ENCODE measurements at regions not wholly inside any gene's neighbourhood (a gene's known extent, or its start where the extent isn't known, plus 50 kb on each side); places are given as distances from the start of the nearest gene placed in this dataset.
A peak's percentile ranks its signal among the peaks of the same experiment; 100 is the strongest.

DNA sequence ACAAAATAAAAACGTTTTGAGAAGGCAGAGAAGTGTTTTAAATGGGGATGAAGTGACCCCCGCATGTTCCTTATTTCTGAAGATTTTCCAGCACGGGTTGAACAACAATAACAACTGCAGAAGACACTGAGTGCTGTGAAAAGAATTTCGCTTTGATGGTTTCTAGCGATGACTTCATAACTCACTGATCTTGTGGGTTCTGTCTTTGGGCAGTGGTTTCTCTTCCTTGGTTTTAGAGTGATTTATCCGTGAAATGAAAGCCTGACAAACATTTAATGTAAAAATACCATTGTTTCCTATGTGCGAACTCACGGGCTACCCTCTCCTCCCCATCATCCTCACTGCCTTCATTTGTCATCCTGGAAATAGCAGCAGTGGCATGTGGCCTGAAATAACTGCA lies 793.9 kb downstream of the QKI start:
- Histone ChIP-seq H4K91ac (ENCODE audit: low read length) (no peak overlapping the region), H2AK5ac (ENCODE audit: low read length, severe bottlenecking) (no peak overlapping the region), H3K23ac (ENCODE audit: low read length in 2 of 2) (no peak overlapping the region), H2BK120ac (ENCODE audit: low read depth, low read length) (no peak overlapping the region), H3K9ac (ENCODE audit: low read length) (no peak overlapping the region), H3K36me3 (ENCODE audit: control insufficient read depth in 1 of 2, insufficient read depth in 2 of 2, low read depth in 1 of 2, low read length in 2 of 2) (no peaks in the 10 kb centered on the region), H3K27me3 (ENCODE audit: control insufficient read depth in 1 of 2, insufficient read depth in 1 of 2, low read length in 2 of 2) (no peaks in the 10 kb centered on the region), H3K4me3 (ENCODE audit: insufficient read depth in 1 of 2, low read depth in 1 of 2, low read length in 2 of 2) (no peak overlapping the region), H2BK12ac (ENCODE audit: low read length in 2 of 2) (no peak overlapping the region), H3K14ac (ENCODE audit: low read length in 2 of 2) (no peak overlapping the region), H3K4me2 (ENCODE audit: low read length, poor library complexity, severe bottlenecking) (no peak overlapping the region), H3K4me1 (ENCODE audit: control insufficient read depth, insufficient read depth, low read depth, low read length) (no peaks in the 10 kb centered on the region), H3K18ac (ENCODE audit: low read depth in 1 of 2, low read length in 2 of 2) (no peak overlapping the region), H3K4ac (ENCODE audit: low read depth in 1 of 2, low read length in 2 of 2) (no peak overlapping the region), H2AFZ (ENCODE audit: low read depth, low read length) (no peak overlapping the region), H2BK5ac (ENCODE audit: low read depth, low read length, poor library complexity, severe bottlenecking) (no peak overlapping the region), H3K27ac (ENCODE audit: low read length, poor library complexity, severe bottlenecking) (no peak overlapping the region), H3K79me1 (replicated peaks; ENCODE audit: low read length, poor library complexity, severe bottlenecking) (no peaks in the 10 kb centered on the region), H2BK15ac (ENCODE audit: low read depth, poor library complexity, severe bottlenecking) (no peak overlapping the region), H4K8ac (ENCODE audit: low read length) (no peak overlapping the region), H3K9me3 (ENCODE audit: control insufficient read depth, low read length) (peaks cover 9% of the 10 kb centered on the region)
- 75% methylated on average over 8 of the region's 8 CpGs for WGBS
- DNase-seq: no peak

DNA sequence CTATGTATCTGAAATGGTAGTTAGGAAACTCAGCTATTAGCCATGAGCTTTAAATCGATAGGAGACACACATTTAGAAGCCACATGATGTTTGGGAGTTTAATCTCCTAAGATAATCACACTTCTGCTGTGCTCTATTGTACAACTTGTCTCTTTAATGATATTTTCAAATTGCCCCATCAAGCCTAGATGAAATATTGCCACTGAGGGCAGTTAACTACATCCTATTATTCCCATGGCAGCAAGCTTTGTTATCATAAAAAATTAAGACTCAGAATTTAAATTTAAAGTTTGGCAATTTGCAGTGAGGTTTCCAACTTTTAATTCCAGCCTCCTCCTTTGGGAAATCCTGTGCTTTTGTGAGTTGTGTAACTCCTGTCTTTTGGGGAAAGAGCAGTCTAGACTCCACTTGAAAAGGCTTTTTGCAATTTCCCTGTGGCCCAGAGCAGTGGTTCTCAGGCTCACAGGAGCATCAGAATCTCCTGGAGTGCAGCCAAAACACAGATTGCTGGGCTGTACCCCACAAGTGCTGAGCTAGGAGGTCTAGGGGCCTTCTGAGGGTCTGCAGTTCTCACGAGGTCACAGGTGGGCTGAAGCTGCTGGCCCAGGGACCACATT lies 792.4 kb downstream of the QKI start:
- H3K9ac ChIP-seq (ENCODE audit: low read length): no peak overlapping the region
- H3K4me3 ChIP-seq (ENCODE audit: insufficient read depth in 1 of 2, low read depth in 1 of 2, low read length in 2 of 2): no peak overlapping the region
- H3K27me3 ChIP-seq (ENCODE audit: control insufficient read depth in 1 of 2, insufficient read depth in 1 of 2, low read length in 2 of 2): no peaks in the 10 kb centered on the region
- DNase-seq: no peak
- no peaks in the 10 kb centered on the region for H3K79me1 ChIP-seq (replicated peaks; ENCODE audit: low read length, poor library complexity, severe bottlenecking)
- no peak overlapping the region for H3K23ac ChIP-seq (ENCODE audit: low read length in 2 of 2)
- no peak overlapping the region for H3K27ac ChIP-seq (ENCODE audit: low read length, poor library complexity, severe bottlenecking)
- H2BK120ac ChIP-seq (ENCODE audit: low read depth, low read length): no peak overlapping the region
- H2AK5ac ChIP-seq (ENCODE audit: low read length, severe bottlenecking): no peak overlapping the region
- 76% methylated on average over 2 of the region's 2 CpGs for WGBS
- H3K14ac ChIP-seq (ENCODE audit: low read length in 2 of 2): no peak overlapping the region
- H2BK5ac ChIP-seq (ENCODE audit: low read depth, low read length, poor library complexity, severe bottlenecking): no peak overlapping the region
- no peaks in the 10 kb centered on the region for H3K36me3 ChIP-seq (ENCODE audit: control insufficient read depth in 1 of 2, insufficient read depth in 2 of 2, low read depth in 1 of 2, low read length in 2 of 2)
- H2BK15ac ChIP-seq (ENCODE audit: low read depth, poor library complexity, severe bottlenecking): no peak overlapping the region
- H3K4me2 ChIP-seq (ENCODE audit: low read length, poor library complexity, severe bottlenecking): no peak overlapping the region
- H3K4me1 ChIP-seq (ENCODE audit: control insufficient read depth, insufficient read depth, low read depth, low read length): no peaks in the 10 kb centered on the region
- H2BK12ac ChIP-seq (ENCODE audit: low read length in 2 of 2): no peak overlapping the region
- H3K18ac ChIP-seq (ENCODE audit: low read depth in 1 of 2, low read length in 2 of 2): no peak overlapping the region
- H3K9me3 ChIP-seq (ENCODE audit: control insufficient read depth, low read length): no peaks in the 10 kb centered on the region
- H3K4ac ChIP-seq (ENCODE audit: low read depth in 1 of 2, low read length in 2 of 2): no peak overlapping the region
- H2AFZ ChIP-seq (ENCODE audit: low read depth, low read length): no peak overlapping the region
- no peak overlapping the region for H4K8ac ChIP-seq (ENCODE audit: low read length)
- H4K91ac ChIP-seq (ENCODE audit: low read length): no peak overlapping the region

DNA sequence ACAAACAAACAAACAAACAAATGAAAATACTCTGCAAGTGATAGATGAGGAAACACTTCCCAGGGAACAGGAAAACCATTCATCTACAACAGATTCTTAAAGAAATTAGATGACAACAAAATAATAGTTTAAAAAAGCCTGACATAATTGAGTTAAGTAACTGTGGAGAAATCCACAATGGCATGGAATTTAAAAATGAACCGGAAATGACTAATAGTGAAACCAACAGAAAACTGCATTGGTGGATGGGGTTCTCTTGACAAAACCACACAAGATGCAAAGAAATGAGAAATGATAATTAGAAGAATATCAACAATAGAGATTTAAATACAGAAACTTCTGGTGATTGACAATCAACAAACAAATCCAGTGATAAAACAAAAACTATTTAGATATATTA lies 785.6 kb downstream of the QKI start:
- Histone ChIP-seq H3K23ac (ENCODE audit: low read length in 2 of 2) (no peak overlapping the region), H2AFZ (ENCODE audit: low read depth, low read length) (no peak overlapping the region), H2BK5ac (ENCODE audit: low read depth, low read length, poor library complexity, severe bottlenecking) (no peak overlapping the region), H3K4me3 (ENCODE audit: insufficient read depth in 1 of 2, low read depth in 1 of 2, low read length in 2 of 2) (no peak overlapping the region), H3K27ac (ENCODE audit: low read length, poor library complexity, severe bottlenecking) (no peak overlapping the region), H3K4me2 (ENCODE audit: low read length, poor library complexity, severe bottlenecking) (no peak overlapping the region), H2BK15ac (ENCODE audit: low read depth, poor library complexity, severe bottlenecking) (no peak overlapping the region), H4K91ac (ENCODE audit: low read length) (no peak overlapping the region), H3K9ac (ENCODE audit: low read length) (no peak overlapping the region), H3K27me3 (ENCODE audit: control insufficient read depth in 1 of 2, insufficient read depth in 1 of 2, low read length in 2 of 2) (no peaks in the 10 kb centered on the region), H3K36me3 (ENCODE audit: control insufficient read depth in 1 of 2, insufficient read depth in 2 of 2, low read depth in 1 of 2, low read length in 2 of 2) (no peaks in the 10 kb centered on the region), H4K8ac (ENCODE audit: low read length) (no peak overlapping the region), H3K14ac (ENCODE audit: low read length in 2 of 2) (no peak overlapping the region), H3K4ac (ENCODE audit: low read depth in 1 of 2, low read length in 2 of 2) (no peak overlapping the region), H2AK5ac (ENCODE audit: low read length, severe bottlenecking) (no peak overlapping the region), H3K18ac (ENCODE audit: low read depth in 1 of 2, low read length in 2 of 2) (no peak overlapping the region), H2BK120ac (ENCODE audit: low read depth, low read length) (no peak overlapping the region), H3K9me3 (ENCODE audit: control insufficient read depth, low read length) (no peaks in the 10 kb centered on the region), H2BK12ac (ENCODE audit: low read length in 2 of 2) (no peak overlapping the region), H3K79me1 (replicated peaks; ENCODE audit: low read length, poor library complexity, severe bottlenecking) (no peaks in the 10 kb centered on the region), H3K4me1 (ENCODE audit: control insufficient read depth, insufficient read depth, low read depth, low read length) (no peaks in the 10 kb centered on the region)
- 88% methylated on average over 1 of the region's 1 CpG for WGBS
- no peak for DNase-seq

DNA sequence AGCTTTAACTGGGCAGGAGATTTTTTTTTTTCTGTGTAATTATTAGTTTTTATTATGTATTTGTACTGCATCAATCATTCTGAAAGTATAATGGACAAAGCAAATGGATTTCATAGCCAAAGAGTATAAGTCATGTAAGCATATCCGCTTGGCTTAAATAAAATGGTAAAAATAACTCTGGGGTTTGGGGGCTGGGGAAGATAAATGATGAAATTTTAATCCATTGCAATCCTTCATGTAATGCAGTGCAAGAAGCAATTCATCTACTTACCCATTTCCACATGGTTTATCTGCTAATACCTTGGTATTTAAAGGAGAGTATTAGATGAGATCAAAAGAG lies 781.4 kb downstream of the QKI start:
- H3K4me3 ChIP-seq (ENCODE audit: insufficient read depth in 1 of 2, low read depth in 1 of 2, low read length in 2 of 2): peak overlapping the region in 1 of 2 experiments; percentile 63
- no peaks in the 10 kb centered on the region for H3K27me3 ChIP-seq (ENCODE audit: control insufficient read depth in 1 of 2, insufficient read depth in 1 of 2, low read length in 2 of 2)
- H3K4me1 ChIP-seq (ENCODE audit: control insufficient read depth, insufficient read depth, low read depth, low read length): no peaks in the 10 kb centered on the region
- no peaks in the 10 kb centered on the region for H3K79me1 ChIP-seq (replicated peaks; ENCODE audit: low read length, poor library complexity, severe bottlenecking)
- H3K4me2 ChIP-seq (ENCODE audit: low read length, poor library complexity, severe bottlenecking): no peak overlapping the region
- no peak overlapping the region for H3K27ac ChIP-seq (ENCODE audit: low read length, poor library complexity, severe bottlenecking)
- no peaks in the 10 kb centered on the region for H3K36me3 ChIP-seq (ENCODE audit: control insufficient read depth in 1 of 2, insufficient read depth in 2 of 2, low read depth in 1 of 2, low read length in 2 of 2)
- H2BK5ac ChIP-seq (ENCODE audit: low read depth, low read length, poor library complexity, severe bottlenecking): no peak overlapping the region
- no peak overlapping the region for H4K91ac ChIP-seq (ENCODE audit: low read length)
- 100% methylated on average over 1 of the region's 1 CpG for WGBS
- H3K9me3 ChIP-seq (ENCODE audit: control insufficient read depth, low read length): no peaks in the 10 kb centered on the region
- H2BK120ac ChIP-seq (ENCODE audit: low read depth, low read length): no peak overlapping the region
- no peak overlapping the region for H2AFZ ChIP-seq (ENCODE audit: low read depth, low read length)
- no peak overlapping the region for H3K4ac ChIP-seq (ENCODE audit: low read depth in 1 of 2, low read length in 2 of 2)
- H2BK12ac ChIP-seq (ENCODE audit: low read length in 2 of 2): no peak overlapping the region
- no peak for DNase-seq
- peak overlapping the region; percentile 43 for H3K9ac ChIP-seq (ENCODE audit: low read length)
- no peak overlapping the region for H3K23ac ChIP-seq (ENCODE audit: low read length in 2 of 2)
- H2BK15ac ChIP-seq (ENCODE audit: low read depth, poor library complexity, severe bottlenecking): no peak overlapping the region
- H3K18ac ChIP-seq (ENCODE audit: low read depth in 1 of 2, low read length in 2 of 2): no peak overlapping the region
- H3K14ac ChIP-seq (ENCODE audit: low read length in 2 of 2): no peak overlapping the region
- H4K8ac ChIP-seq (ENCODE audit: low read length): no peak overlapping the region
- no peak overlapping the region for H2AK5ac ChIP-seq (ENCODE audit: low read length, severe bottlenecking)
